ENCODE measurements at regions not wholly inside any gene's neighbourhood (a gene's known extent, or its start where the extent isn't known, plus 50 kb on each side); places are given as distances from the start of the nearest gene placed in this dataset.

GRCh38 chr6:8645212-8645611 lies 209.9 kb upstream of the SLC35B3 start:
- Histone ChIP-seq H3K4me1 (no peaks in the 10 kb centered on the region), H3K27ac (replicated peaks) (no peak overlapping the region), H3K9me3 (replicated peaks) (peaks cover 13% of the 10 kb centered on the region), H3K36me3 (no peaks in the 10 kb centered on the region), H3K27me3 (ENCODE audit: low read depth) (no peaks in the 10 kb centered on the region), H3K4me3 (no peak overlapping the region)
- TF ChIP-seq CTCF (IDR thresholded peaks at IDR 0.05; ENCODE audit: borderline replicate concordance), result no peak
- intact Hi-C loops (cut with micrococcal nuclease), result no loop called here
- DNase-seq, result no peak

GRCh38 chr6:8644306-8644705 lies 209.0 kb upstream of the SLC35B3 start:
- no peak overlapping the region for H3K4me3 ChIP-seq
- H3K9me3 ChIP-seq (replicated peaks), result peaks cover 12% of the 10 kb centered on the region
- intact Hi-C loops (cut with micrococcal nuclease), result no loop called here
- TF ChIP-seq CTCF (IDR thresholded peaks at IDR 0.05; ENCODE audit: borderline replicate concordance), result no peak
- DNase-seq, result no peak
- H3K36me3 ChIP-seq, result no peaks in the 10 kb centered on the region
- no peaks in the 10 kb centered on the region for H3K4me1 ChIP-seq
- no peaks in the 10 kb centered on the region for H3K27me3 ChIP-seq (ENCODE audit: low read depth)
- H3K27ac ChIP-seq (replicated peaks), result no peak overlapping the region

GRCh38 chr6:8642854-8643253 lies 207.5 kb upstream of the SLC35B3 start:
- no peaks in the 10 kb centered on the region for H3K36me3 ChIP-seq
- H3K9me3 ChIP-seq (replicated peaks), result peaks cover 4% of the 10 kb centered on the region
- no peak for DNase-seq
- no peak overlapping the region for H3K27ac ChIP-seq (replicated peaks)
- H3K27me3 ChIP-seq (ENCODE audit: low read depth), result no peaks in the 10 kb centered on the region
- TF ChIP-seq CTCF (IDR thresholded peaks at IDR 0.05; ENCODE audit: borderline replicate concordance), result no peak
- H3K4me3 ChIP-seq, result no peak overlapping the region
- H3K4me1 ChIP-seq, result no peaks in the 10 kb centered on the region
- intact Hi-C loops (cut with micrococcal nuclease), result no loop called here

- H3K27ac ChIP-seq (replicated peaks), result no peak overlapping the region
- no peaks in the 10 kb centered on the region for H3K36me3 ChIP-seq
- intact Hi-C loops (cut with micrococcal nuclease), result no loop called here
- peaks cover 4% of the 10 kb centered on the region for H3K9me3 ChIP-seq (replicated peaks)
- no peak for TF ChIP-seq CTCF (IDR thresholded peaks at IDR 0.05; ENCODE audit: borderline replicate concordance)
- no peaks in the 10 kb centered on the region for H3K4me1 ChIP-seq
- no peak for DNase-seq
- no peak overlapping the region for H3K4me3 ChIP-seq
- no peaks in the 10 kb centered on the region for H3K27me3 ChIP-seq (ENCODE audit: low read depth)
These were observed 206.8 kb upstream of the SLC35B3 start for GRCh38 chr6:8642131-8642530.

GRCh38 chr6:8639928-8640649 lies 204.7 kb upstream of the SLC35B3 start:
- no peak for DNase-seq
- Histone ChIP-seq H3K4me1 (no peaks in the 10 kb centered on the region), H3K27me3 (ENCODE audit: low read depth) (no peaks in the 10 kb centered on the region), H3K36me3 (no peaks in the 10 kb centered on the region), H3K9me3 (replicated peaks) (peaks cover 4% of the 10 kb centered on the region), H3K27ac (replicated peaks) (no peak overlapping the region), H3K4me3 (no peak overlapping the region)
- no peak for TF ChIP-seq CTCF (IDR thresholded peaks at IDR 0.05; ENCODE audit: borderline replicate concordance)
- intact Hi-C loops (cut with micrococcal nuclease), result no loop called here

Data from left ventricle myocardium inferior (tissue), 1 donor.